ENCODE measurements at regions not wholly inside any gene's neighbourhood (a gene's known extent, or its start where the extent isn't known, plus 50 kb on each side); places are given as distances from the start of the nearest gene placed in this dataset.
"Not testable (repeated sequence)": the region's sequence is repeated elsewhere in the genome, so short reads cannot be mapped to it uniquely, and the experiment has no call there.

- DNase-seq (no peak), ATAC-seq (no peak)
- intact Hi-C loops (cut with DNase I, micrococcal nuclease) = no loop called here
These were observed 1090.7 kb upstream of the MIR17HG start for GRCh38 chr13:90256746-90257145.

- intact Hi-C loops (cut with DNase I, micrococcal nuclease) = no loop called here
- no peak for ATAC-seq
- DNase-seq = no peak
These were observed 1089.4 kb upstream of the MIR17HG start for GRCh38 chr13:90258129-90258528.

- ATAC-seq (no peak), DNase-seq (no peak)
- intact Hi-C loops (cut with DNase I, micrococcal nuclease) = no loop called here
These were observed 1086.1 kb upstream of the MIR17HG start for GRCh38 chr13:90261343-90261742.

- intact Hi-C loops (cut with DNase I, micrococcal nuclease) = no loop called here
- ATAC-seq = no peak
- no peak for DNase-seq
These were observed 1077.3 kb upstream of the MIR17HG start for GRCh38 chr13:90270226-90270625.

GRCh38 chr13:90272356-90272755, 1075.1 kb upstream of the MIR17HG start:
- intact Hi-C loops (cut with DNase I, micrococcal nuclease) = no loop called here
- no peak for ATAC-seq
- DNase-seq = no peak

GRCh38 chr13:90276216-90276615, 1071.3 kb upstream of the MIR17HG start:
- no peak for DNase-seq
- intact Hi-C loops (cut with DNase I, micrococcal nuclease) = no loop called here
- ATAC-seq = no peak

GRCh38 chr13:90278231-90278630, 1069.3 kb upstream of the MIR17HG start:
- DNase-seq; intact Hi-C loops (cut with DNase I, micrococcal nuclease); ATAC-seq: not testable (repeated sequence)

GRCh38 chr13:90281709-90282108, 1065.8 kb upstream of the MIR17HG start:
- intact Hi-C loops (cut with DNase I, micrococcal nuclease) = no loop called here
- peak in 1 of 2 donors; percentile 7 for DNase-seq

GRCh38 chr13:90287521-90287920, 1060.0 kb upstream of the MIR17HG start:
- ATAC-seq = no peak
- intact Hi-C loops (cut with DNase I, micrococcal nuclease) = no loop called here
- no peak for DNase-seq

More at GRCh38 chr13:90281709-90282108, 1065.8 kb upstream of the MIR17HG start:
- ATAC-seq = peak; percentile 74

- intact Hi-C loops (cut with DNase I, micrococcal nuclease) = no loop called here
- ATAC-seq (no peak), DNase-seq (no peak)
These were observed 1053.6 kb upstream of the MIR17HG start for GRCh38 chr13:90293793-90294361.

GRCh38 chr13:90299238-90299637, 1048.2 kb upstream of the MIR17HG start:
- intact Hi-C loops (cut with DNase I, micrococcal nuclease) = no loop called here
- no peak for ATAC-seq
- no peak for DNase-seq

- intact Hi-C loops (cut with DNase I, micrococcal nuclease) = no loop called here
- DNase-seq (no peak), ATAC-seq (no peak)
These were observed 1047.5 kb upstream of the MIR17HG start for GRCh38 chr13:90300015-90300414.

- intact Hi-C loops (cut with DNase I, micrococcal nuclease) = no loop called here
- ATAC-seq (no peak), DNase-seq (no peak)
These were observed 1045.4 kb upstream of the MIR17HG start for GRCh38 chr13:90302107-90302506.

- DNase-seq (no peak), ATAC-seq (no peak)
- intact Hi-C loops (cut with DNase I, micrococcal nuclease) = no loop called here
These were observed 1041.7 kb upstream of the MIR17HG start for GRCh38 chr13:90305796-90306195.

- intact Hi-C loops (cut with DNase I, micrococcal nuclease) = no loop called here
- DNase-seq (no peak), ATAC-seq (no peak)
These were observed 1040.4 kb upstream of the MIR17HG start for GRCh38 chr13:90307136-90307535.

GRCh38 chr13:90308249-90308648, 1039.2 kb upstream of the MIR17HG start:
- DNase-seq = no peak
- no peak for ATAC-seq
- intact Hi-C loops (cut with DNase I, micrococcal nuclease) = no loop called here

- intact Hi-C loops (cut with DNase I, micrococcal nuclease) = no loop called here
- DNase-seq (no peak), ATAC-seq (no peak)
These were observed 1035.6 kb upstream of the MIR17HG start for GRCh38 chr13:90311929-90312328.

- intact Hi-C loops (cut with DNase I, micrococcal nuclease) = no loop called here
- no peak for DNase-seq
- ATAC-seq = no peak
These were observed 1032.4 kb upstream of the MIR17HG start for GRCh38 chr13:90315061-90315460.

GRCh38 chr13:90320664-90321063, 1026.8 kb upstream of the MIR17HG start:
- ATAC-seq (no peak), DNase-seq (no peak)
- intact Hi-C loops (cut with DNase I, micrococcal nuclease) = no loop called here

GRCh38 chr13:90321281-90321931, 1026.1 kb upstream of the MIR17HG start:
- intact Hi-C loops (cut with DNase I, micrococcal nuclease) = no loop called here
- no peak for ATAC-seq

GRCh38 chr13:90329641-90330040, 1017.8 kb upstream of the MIR17HG start:
- ATAC-seq = no peak

More at GRCh38 chr13:90321281-90321931, 1026.1 kb upstream of the MIR17HG start:
- DNase-seq = no peak

More at GRCh38 chr13:90329641-90330040, 1017.8 kb upstream of the MIR17HG start:
- DNase-seq = no peak
- intact Hi-C loops (cut with DNase I, micrococcal nuclease) = no loop called here

Data from left colon (tissue), 2 donors.